OCI-LY3 (cell line): ENCODE measurements at regions not wholly inside any gene's neighbourhood (a gene's known extent, or its start where the extent isn't known, plus 50 kb on each side); places are given as distances from the start of the nearest gene placed in this dataset.
A peak's percentile ranks its signal among the peaks of the same experiment; 100 is the strongest.

ENCODE experiments used
- H2AFZ ChIP-seq: fragments of 200-600, 300-600 bp; shearing (Covaris generic); 2 replicates; pipeline ENCODE4 v1.6.0; 2014; ENCODE audit warnings: antibody characterized with exemption, low read depth, low read length
- H3K27ac ChIP-seq: fragments of 200-600, 300-600 bp; sonication (generic); 2 replicates; pipeline ENCODE4 v1.5.1; 2014; ENCODE audit warnings: mild to moderate bottlenecking, low read length, moderate library complexity, mixed read lengths
- H3K27me3 ChIP-seq: fragments of 200-600, 300-600 bp; sonication (generic); 2 replicates; pipeline ENCODE4 v1.6.1; 2014; ENCODE audit warnings: low read depth, low read length, mixed read lengths
- H3K36me3 ChIP-seq: fragments of 200-600, 300-600 bp; sonication (generic); replicated peaks from 2 replicates; pipeline ENCODE3; 2014; ENCODE audit warnings: low read depth, low read length, mixed read lengths
- H3K4me1 ChIP-seq: fragments of 300-600, 200-600 bp; sonication (generic); 2 replicates; pipeline ENCODE4 v1.6.1; 2014; ENCODE audit warnings: low read length, mixed read lengths
- H3K4me2 ChIP-seq: fragments of 200-600, 300-600 bp; sonication (generic); 2 replicates; pipeline ENCODE4 v1.6.1; 2014; ENCODE audit warnings: low read length, mixed read lengths
- H3K4me3 ChIP-seq: fragments of 300-600, 200-600 bp; sonication (generic); 2 replicates; pipeline ENCODE4 v1.5.1; 2014; ENCODE audit warnings: antibody characterized with exemption, mild to moderate bottlenecking, low read length, moderate library complexity
- H3K79me2 ChIP-seq: fragments of 300-600, 200-600 bp; shearing (Covaris generic); 2 replicates; pipeline ENCODE4 v1.6.1; 2014; ENCODE audit warnings: mild to moderate bottlenecking, low read length, mixed read lengths
- H3K9ac ChIP-seq: fragments of 300-600, 200-600 bp; shearing (Covaris generic); 2 replicates; pipeline ENCODE4 v1.6.0; 2014; ENCODE audit warnings: mild to moderate bottlenecking, low read length, moderate library complexity
- H3K9me3 ChIP-seq: fragments of 200-600, 300-600 bp; shearing (Covaris generic); 2 replicates; pipeline ENCODE4 v1.6.1; 2014; ENCODE audit warnings: low read length, mixed read lengths; ENCODE audit not compliant: insufficient read depth
- H4K20me1 ChIP-seq: fragments of 200-600, 300-600 bp; sonication (generic); 2 replicates; pipeline ENCODE4 v1.6.1; 2016; ENCODE audit warnings: low read length, mixed read lengths; ENCODE audit not compliant: insufficient read depth
- CTCF ChIP-seq: fragments of 200-600, 300-600 bp; sonication (generic); IDR thresholded peaks from 2 replicates; pipeline ENCODE4 v1.5.1; 2014; ENCODE audit warnings: antibody characterized with exemption, low read length, low read depth
- EZH2phosphoT487 ChIP-seq: fragments of 200-600 bp; shearing (Covaris generic); IDR thresholded peaks from 2 replicates; pipeline ENCODE4 v1.6.1; 2018; ENCODE audit warnings: antibody characterized with exemption, mixed run types, low read depth

GRCh38 chr3:14299767-14300166 is 102.6 kb upstream of the SLC6A6 start:
- Histone ChIP-seq H3K4me2 (0 out of 2 replicates have a peak overlapping the region, but pooled peaks have one; percentile 25), H3K4me1 (peaks cover 8% of the 10 kb centered on the region), H3K27ac (no peak overlapping the region), H3K9ac (no peak overlapping the region), H4K20me1 (no peaks in the 10 kb centered on the region), H3K79me2 (no peaks in the 10 kb centered on the region), H2AFZ (no peak overlapping the region), H3K36me3 (no peaks in the 10 kb centered on the region), H3K27me3 (peaks cover 32% of the 10 kb centered on the region), H3K9me3 (no peaks in the 10 kb centered on the region), H3K4me3 (no peak overlapping the region)
- TF ChIP-seq EZH2phosphoT487, result no peak
- no peak for TF ChIP-seq CTCF

GRCh38 chr3:14300721-14301399 is 101.5 kb upstream of the SLC6A6 start:
- Histone ChIP-seq H3K27ac (no peak overlapping the region), H3K9me3 (no peaks in the 10 kb centered on the region), H3K36me3 (no peaks in the 10 kb centered on the region), H2AFZ (no peak overlapping the region), H3K27me3 (peaks cover 38% of the 10 kb centered on the region), H3K79me2 (no peaks in the 10 kb centered on the region), H3K4me2 (no peak overlapping the region), H3K4me1 (peaks cover 8% of the 10 kb centered on the region), H3K9ac (no peak overlapping the region), H3K4me3 (no peak overlapping the region), H4K20me1 (no peaks in the 10 kb centered on the region)
- TF ChIP-seq CTCF, result no peak
- TF ChIP-seq EZH2phosphoT487, result no peak

- Histone ChIP-seq H3K36me3 (no peaks in the 10 kb centered on the region), H3K4me1 (peaks cover 8% of the 10 kb centered on the region), H3K4me3 (no peak overlapping the region), H3K27me3 (peaks cover 39% of the 10 kb centered on the region), H3K79me2 (no peaks in the 10 kb centered on the region), H3K4me2 (no peak overlapping the region), H4K20me1 (no peaks in the 10 kb centered on the region), H3K9me3 (no peaks in the 10 kb centered on the region), H3K9ac (no peak overlapping the region), H2AFZ (no peak overlapping the region), H3K27ac (no peak overlapping the region)
- TF ChIP-seq EZH2phosphoT487 (no peak), CTCF (no peak)
Measured at GRCh38 chr3:14301558-14301957, 100.8 kb upstream of the SLC6A6 start.

GRCh38 chr3:14303336-14304100 is 98.9 kb upstream of the SLC6A6 start:
- no peaks in the 10 kb centered on the region for H4K20me1 ChIP-seq
- no peak overlapping the region for H3K4me3 ChIP-seq
- peaks cover 51% of the 10 kb centered on the region for H3K27me3 ChIP-seq
- H3K9ac ChIP-seq, result no peak overlapping the region
- no peaks in the 10 kb centered on the region for H3K9me3 ChIP-seq
- H3K4me2 ChIP-seq, result no peak overlapping the region
- no peak overlapping the region for H2AFZ ChIP-seq
- TF ChIP-seq EZH2phosphoT487 (no peak), CTCF (no peak)
- H3K36me3 ChIP-seq, result no peaks in the 10 kb centered on the region
- H3K4me1 ChIP-seq, result peaks cover 8% of the 10 kb centered on the region
- no peaks in the 10 kb centered on the region for H3K79me2 ChIP-seq
- H3K27ac ChIP-seq, result no peak overlapping the region
